NB4 (cell line): ENCODE measurements at regions not wholly inside any gene's neighbourhood (a gene's known extent, or its start where the extent isn't known, plus 50 kb on each side); places are given as distances from the start of the nearest gene placed in this dataset.

Experiments
- DNase-seq: peaks from one replicate; pipeline ENCODE4 v3.0.0; 2010; ENCODE audit warnings: low read depth
- H3K4me3 ChIP-seq: one replicate; pipeline ENCODE4 v1.5.1; 2011; ENCODE audit warnings: mild to moderate bottlenecking, low read depth, low read length, moderate library complexity
- CTCF ChIP-seq: IDR thresholded peaks from one replicate; pipeline ENCODE4 v1.5.1; 2012; ENCODE audit warnings: low read depth, low read length
- MAX ChIP-seq: IDR thresholded peaks from 2 replicates; pipeline ENCODE4 v1.6.1; 2011; ENCODE audit warnings: low read depth, low read length
- MYC ChIP-seq: IDR thresholded peaks from 2 replicates; pipeline ENCODE4 v1.6.1; 2011; ENCODE audit warnings: low read depth, low read length
- POLR2A ChIP-seq: IDR thresholded peaks from 2 replicates; pipeline ENCODE4 v1.6.1; 2011; ENCODE audit warnings: mild to moderate bottlenecking; ENCODE audit not compliant: insufficient read length; ENCODE audit errors: extremely low read depth

- DNase-seq: no peak
- no peak for TF ChIP-seq POLR2A
- TF ChIP-seq MYC: no peak
- no peak for TF ChIP-seq MAX
- TF ChIP-seq CTCF: no peak
Observed at GRCh38 chr1:119235120-119235519, 94.7 kb upstream of the WARS2 start.

GRCh38 chr1:119245881-119246280 is 105.4 kb upstream of the WARS2 start:
- DNase-seq: no peak

More at GRCh38 chr1:119235120-119235519, 94.7 kb upstream of the WARS2 start:
- no peak overlapping the region for H3K4me3 ChIP-seq

GRCh38 chr1:119249283-119249682 is 108.8 kb upstream of the WARS2 start:
- no peak for DNase-seq
- no peak overlapping the region for H3K4me3 ChIP-seq
- TF ChIP-seq MYC (no peak), MAX (no peak), POLR2A (no peak), CTCF (no peak)

More at GRCh38 chr1:119245881-119246280, 105.4 kb upstream of the WARS2 start:
- TF ChIP-seq MYC: no peak
- TF ChIP-seq POLR2A: no peak
- TF ChIP-seq CTCF: no peak
- TF ChIP-seq MAX: no peak
- no peak overlapping the region for H3K4me3 ChIP-seq

GRCh38 chr1:119250299-119250698 is 109.8 kb upstream of the WARS2 start:
- no peak overlapping the region for H3K4me3 ChIP-seq
- TF ChIP-seq MAX: no peak
- DNase-seq: no peak

GRCh38 chr1:119251751-119252150 is 111.3 kb upstream of the WARS2 start:
- DNase-seq: no peak
- no peak for TF ChIP-seq MAX
- TF ChIP-seq POLR2A: no peak
- TF ChIP-seq MYC: no peak
- no peak for TF ChIP-seq CTCF
- no peak overlapping the region for H3K4me3 ChIP-seq

- no peak for DNase-seq
- H3K4me3 ChIP-seq: no peak overlapping the region
- TF ChIP-seq POLR2A (no peak), MAX (no peak), CTCF (no peak), MYC (no peak)
Observed at GRCh38 chr1:119253366-119253765, 112.9 kb upstream of the WARS2 start.
